ENCODE measurements at regions not wholly inside any gene's neighbourhood (a gene's known extent, or its start where the extent isn't known, plus 50 kb on each side); places are given as distances from the start of the nearest gene placed in this dataset.

DNA sequence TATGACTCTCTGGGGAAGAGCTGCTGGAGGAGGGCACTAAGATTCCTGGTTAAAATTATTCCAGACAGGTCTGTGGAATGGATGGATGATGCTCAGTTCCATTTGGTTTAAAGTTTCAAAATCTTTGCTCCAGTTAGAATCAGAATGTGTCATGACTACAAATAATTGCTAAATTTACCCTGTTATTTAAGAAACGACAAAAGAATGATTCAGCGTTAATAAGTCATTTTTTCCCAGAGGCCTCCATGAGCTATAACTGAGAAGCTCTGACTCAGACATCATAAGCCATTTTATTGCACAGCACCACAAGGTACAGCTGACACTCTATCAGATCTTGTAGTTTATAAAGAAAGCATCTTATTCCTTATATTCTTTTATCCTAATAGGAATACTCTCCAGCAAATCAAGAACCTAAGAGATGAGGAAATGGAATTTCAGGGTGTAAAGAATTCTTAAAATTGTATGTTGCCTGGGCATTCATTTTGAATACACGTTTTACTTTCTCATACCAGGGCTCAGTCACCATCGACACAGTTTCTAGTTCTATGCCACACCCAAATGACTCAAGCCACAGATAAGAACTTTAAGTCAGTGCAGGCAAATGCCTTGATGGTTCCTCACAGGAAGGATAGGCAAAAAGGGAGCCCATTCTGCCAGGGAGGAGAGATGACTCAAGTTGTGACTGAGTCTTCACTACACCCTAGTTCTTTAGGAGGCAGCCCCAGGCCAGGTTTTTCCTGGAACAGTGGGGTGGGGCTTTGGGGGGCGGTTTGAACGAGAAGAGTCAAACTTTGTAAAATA lies 636.0 kb downstream of the MMUT start:
- no peaks in the 10 kb centered on the region for H3K36me3 ChIP-seq (ENCODE audit: control insufficient read depth, insufficient read depth, low read length)
- TF ChIP-seq, protein P1, sequence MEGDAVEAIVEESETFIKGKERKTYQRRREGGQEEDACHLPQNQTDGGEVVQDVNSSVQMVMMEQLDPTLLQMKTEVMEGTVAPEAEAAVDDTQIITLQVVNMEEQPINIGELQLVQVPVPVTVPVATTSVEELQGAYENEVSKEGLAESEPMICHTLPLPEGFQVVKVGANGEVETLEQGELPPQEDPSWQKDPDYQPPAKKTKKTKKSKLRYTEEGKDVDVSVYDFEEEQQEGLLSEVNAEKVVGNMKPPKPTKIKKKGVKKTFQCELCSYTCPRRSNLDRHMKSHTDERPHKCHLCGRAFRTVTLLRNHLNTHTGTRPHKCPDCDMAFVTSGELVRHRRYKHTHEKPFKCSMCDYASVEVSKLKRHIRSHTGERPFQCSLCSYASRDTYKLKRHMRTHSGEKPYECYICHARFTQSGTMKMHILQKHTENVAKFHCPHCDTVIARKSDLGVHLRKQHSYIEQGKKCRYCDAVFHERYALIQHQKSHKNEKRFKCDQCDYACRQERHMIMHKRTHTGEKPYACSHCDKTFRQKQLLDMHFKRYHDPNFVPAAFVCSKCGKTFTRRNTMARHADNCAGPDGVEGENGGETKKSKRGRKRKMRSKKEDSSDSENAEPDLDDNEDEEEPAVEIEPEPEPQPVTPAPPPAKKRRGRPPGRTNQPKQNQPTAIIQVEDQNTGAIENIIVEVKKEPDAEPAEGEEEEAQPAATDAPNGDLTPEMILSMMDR (IDR thresholded peaks at IDR 0.05): no peak
- peaks cover 0 to 2% of the 10 kb centered on the region in 2 donors for H3K9me3 Mint-ChIP-seq
- DNase-seq: no peak
- no peaks in the 10 kb centered on the region for H3K27me3 Mint-ChIP-seq (ENCODE audit: low read depth in 2 of 2)
- H3K36me3 Mint-ChIP-seq: peaks cover 7% of the 10 kb centered on the region
- ATAC-seq: no peak
- H3K27ac Mint-ChIP-seq: no peak overlapping the region
- no peaks in the 10 kb centered on the region for H3K4me1 Mint-ChIP-seq
- H3K27me3 ChIP-seq (ENCODE audit: control insufficient read depth, insufficient read depth, low read length): no peaks in the 10 kb centered on the region
- no peaks in the 10 kb centered on the region for H3K4me1 ChIP-seq (ENCODE audit: control insufficient read depth, insufficient read depth, low read length)
- H3K4me3 ChIP-seq (ENCODE audit: low read length): no peak overlapping the region
- intact Hi-C loops (cut with micrococcal nuclease): no loop called here
- H3K9me3 ChIP-seq (ENCODE audit: control insufficient read depth, insufficient read depth, low read length): no peaks in the 10 kb centered on the region
- H3K27ac ChIP-seq (ENCODE audit: low read length): no peak overlapping the region
- 91% methylated on average over 6 of the region's 6 CpGs for WGBS (ENCODE audit: insufficient coverage)
- no peak overlapping the region for H3K4me3 Mint-ChIP-seq

DNA sequence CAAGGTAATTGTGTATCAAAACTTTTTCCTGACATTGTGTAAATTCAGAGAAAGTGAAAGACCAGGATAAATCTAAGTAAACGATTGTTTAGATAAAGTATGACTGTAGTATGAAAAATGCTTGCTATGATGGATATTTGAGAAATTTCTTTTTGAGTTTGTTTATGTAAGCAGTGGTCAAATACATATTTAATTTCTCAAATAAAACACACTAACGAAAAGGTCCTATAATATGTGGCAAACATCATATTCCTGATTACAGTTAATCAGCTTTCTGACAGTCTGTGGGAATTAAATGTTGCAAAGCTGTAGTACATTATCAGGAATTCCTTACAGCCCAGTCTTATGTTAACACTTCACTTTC lies 636.9 kb downstream of the MMUT start:
- Mint-ChIP-seq H3K4me1 (no peaks in the 10 kb centered on the region), H3K9me3 (peaks cover 0 to 4% of the 10 kb centered on the region in 2 donors), H3K4me3 (no peak overlapping the region), H3K27ac (no peak overlapping the region), H3K27me3 (ENCODE audit: low read depth in 2 of 2) (no peaks in the 10 kb centered on the region), H3K36me3 (peaks cover 7% of the 10 kb centered on the region)
- Histone ChIP-seq H3K4me3 (ENCODE audit: low read length) (no peak overlapping the region), H3K27ac (ENCODE audit: low read length) (no peak overlapping the region), H3K36me3 (ENCODE audit: control insufficient read depth, insufficient read depth, low read length) (no peaks in the 10 kb centered on the region), H3K27me3 (ENCODE audit: control insufficient read depth, insufficient read depth, low read length) (no peaks in the 10 kb centered on the region), H3K4me1 (ENCODE audit: control insufficient read depth, insufficient read depth, low read length) (no peaks in the 10 kb centered on the region), H3K9me3 (ENCODE audit: control insufficient read depth, insufficient read depth, low read length) (no peaks in the 10 kb centered on the region)
- no peak for ATAC-seq
- TF ChIP-seq, protein P1 (IDR thresholded peaks at IDR 0.05): no peak
- 70% methylated on average over 1 of the region's 2 CpGs for WGBS (ENCODE audit: insufficient coverage)
- intact Hi-C loops (cut with micrococcal nuclease): no loop called here
- no peak for DNase-seq

DNA sequence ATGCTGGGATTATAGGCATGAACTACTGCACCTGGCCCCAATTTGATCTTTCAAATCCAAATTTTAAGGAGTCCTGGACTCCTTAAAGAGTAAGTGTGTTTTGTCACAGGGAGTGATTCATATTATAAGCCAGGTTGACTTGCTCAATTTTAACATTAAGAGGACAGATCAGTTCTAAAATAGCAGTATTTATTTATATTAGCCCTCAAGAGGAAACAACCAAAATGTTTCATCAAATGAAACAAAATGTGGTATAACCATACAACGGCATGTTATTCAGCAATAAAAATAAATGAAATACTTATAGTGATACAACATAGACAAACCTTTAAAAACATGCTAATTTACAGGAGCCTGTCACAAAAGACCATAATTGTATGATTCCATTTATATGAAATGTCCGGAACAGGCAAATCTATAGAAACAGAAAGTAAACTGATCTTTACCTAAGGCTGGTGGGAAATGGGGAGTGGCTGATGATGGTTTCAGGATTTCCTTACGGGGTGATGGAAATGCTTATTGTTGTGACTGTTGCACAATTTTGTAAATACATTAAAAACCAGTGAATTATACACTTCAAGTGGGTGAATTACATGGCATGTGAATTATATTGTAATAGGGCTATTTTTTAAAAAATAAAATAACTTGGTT lies 637.4 kb downstream of the MMUT start:
- ATAC-seq (no peak), DNase-seq (no peak)
- 86% methylated on average over 1 of the region's 3 CpGs for WGBS (ENCODE audit: insufficient coverage)
- Histone ChIP-seq H3K27ac (ENCODE audit: low read length) (no peak overlapping the region), H3K36me3 (ENCODE audit: control insufficient read depth, insufficient read depth, low read length) (no peaks in the 10 kb centered on the region), H3K27me3 (ENCODE audit: control insufficient read depth, insufficient read depth, low read length) (no peaks in the 10 kb centered on the region), H3K4me1 (ENCODE audit: control insufficient read depth, insufficient read depth, low read length) (no peaks in the 10 kb centered on the region), H3K4me3 (ENCODE audit: low read length) (no peak overlapping the region), H3K9me3 (ENCODE audit: control insufficient read depth, insufficient read depth, low read length) (no peaks in the 10 kb centered on the region)
- peaks cover 0 to 4% of the 10 kb centered on the region in 2 donors for H3K9me3 Mint-ChIP-seq
- no peaks in the 10 kb centered on the region for H3K27me3 Mint-ChIP-seq (ENCODE audit: low read depth in 2 of 2)
- no peaks in the 10 kb centered on the region for H3K4me1 Mint-ChIP-seq
- TF ChIP-seq, protein P1 (IDR thresholded peaks at IDR 0.05): no peak
- no peak overlapping the region for H3K4me3 Mint-ChIP-seq
- H3K36me3 Mint-ChIP-seq: peaks cover 7% of the 10 kb centered on the region
- intact Hi-C loops (cut with micrococcal nuclease): no loop called here
- H3K27ac Mint-ChIP-seq: no peak overlapping the region

Data from natural killer cell (primary cell).